NCI-H510A treated with DMSO at 0.1 percent for 48 hours (cell line): ENCODE measurements at regions not wholly inside any gene's neighbourhood (a gene's known extent, or its start where the extent isn't known, plus 50 kb on each side); places are given as distances from the start of the nearest gene placed in this dataset.

ENCODE experiments used
- DNase-seq: peaks from one replicate; lab custom pipeline; 2025; lab: John Stamatoyannopoulos, UW

DNA sequence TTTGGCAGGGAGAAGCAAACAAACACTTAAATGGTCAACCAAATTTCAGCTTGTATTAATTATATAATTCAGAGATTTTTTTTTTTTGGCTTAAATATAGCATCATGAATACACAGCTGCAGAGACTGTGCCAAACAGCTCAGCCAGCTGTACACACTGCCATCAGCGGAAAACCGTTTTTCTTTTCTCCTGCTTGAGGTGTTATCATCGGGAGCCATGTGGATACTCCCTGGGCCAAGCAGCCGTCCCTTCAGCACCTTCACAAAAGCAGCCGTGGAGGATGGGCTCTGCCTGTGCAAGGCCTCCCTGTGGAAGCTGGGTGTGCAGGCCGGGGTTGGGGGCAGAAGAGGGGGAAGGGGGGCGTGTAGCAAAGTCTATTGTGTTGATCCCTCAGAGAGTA lies 85.0 kb downstream of the NUF2 start:
- no peak for DNase-seq

DNA sequence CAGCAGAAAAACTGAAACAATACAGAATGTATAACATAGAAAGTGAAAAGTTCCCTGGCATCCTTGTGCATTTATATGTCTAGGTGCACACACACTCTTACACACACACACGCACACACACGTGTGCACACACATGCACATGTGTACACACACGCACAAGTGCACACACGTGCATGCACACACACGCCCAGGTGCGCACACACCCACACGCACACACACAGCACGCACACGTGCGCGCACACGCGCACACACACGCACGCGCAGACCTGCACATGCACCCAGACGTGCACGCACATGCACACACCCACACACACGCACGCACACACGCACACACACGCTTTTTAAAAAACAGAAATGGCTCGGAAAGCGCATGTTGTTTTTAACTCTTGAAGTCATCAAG lies 86.5 kb downstream of the NUF2 start:
- no peak for DNase-seq

DNA sequence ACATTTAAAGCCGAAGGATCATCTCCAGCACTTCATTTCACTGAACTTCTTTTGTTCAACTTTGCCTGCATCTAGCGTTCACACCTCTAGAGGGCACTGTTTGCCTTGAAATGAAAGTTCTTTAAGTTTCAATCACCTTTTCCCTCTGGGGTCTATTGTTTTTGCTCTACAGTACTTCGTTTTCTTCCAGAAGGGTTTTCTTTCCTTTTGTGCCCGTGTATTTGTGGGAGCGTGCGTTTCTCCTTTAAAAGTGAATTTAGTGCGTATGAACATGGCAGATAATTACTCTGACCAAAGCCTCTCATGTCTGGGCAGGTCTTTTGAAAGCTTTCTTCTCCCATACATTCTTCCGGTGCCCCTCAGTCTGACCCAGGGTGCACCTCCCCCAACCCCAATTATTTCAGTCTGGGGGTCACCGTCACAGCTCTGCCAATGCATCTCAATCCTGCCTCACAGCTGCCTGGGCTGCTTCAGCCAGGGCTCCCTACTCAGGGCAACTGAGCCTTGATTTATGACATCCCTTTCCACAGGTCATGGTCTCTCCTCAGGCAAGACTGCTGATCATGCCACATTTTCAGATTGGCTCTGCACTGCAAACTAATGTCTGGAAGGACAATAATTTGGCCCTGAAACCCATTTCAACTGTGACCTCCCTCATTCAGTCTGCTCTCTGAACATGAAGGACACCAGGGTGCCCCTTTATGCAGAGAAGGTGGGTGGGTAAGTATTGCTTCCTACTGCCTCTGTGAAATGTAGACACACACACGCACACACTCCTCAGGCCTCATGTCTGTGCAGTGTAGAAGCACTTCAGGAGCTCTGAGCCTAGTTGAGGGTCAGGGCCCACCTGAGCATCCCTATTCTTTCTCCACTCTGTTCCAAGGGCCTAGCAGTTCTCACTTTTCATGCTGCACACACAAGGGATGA lies 88.6 kb downstream of the NUF2 start:
- peak; percentile 85 for DNase-seq

DNA sequence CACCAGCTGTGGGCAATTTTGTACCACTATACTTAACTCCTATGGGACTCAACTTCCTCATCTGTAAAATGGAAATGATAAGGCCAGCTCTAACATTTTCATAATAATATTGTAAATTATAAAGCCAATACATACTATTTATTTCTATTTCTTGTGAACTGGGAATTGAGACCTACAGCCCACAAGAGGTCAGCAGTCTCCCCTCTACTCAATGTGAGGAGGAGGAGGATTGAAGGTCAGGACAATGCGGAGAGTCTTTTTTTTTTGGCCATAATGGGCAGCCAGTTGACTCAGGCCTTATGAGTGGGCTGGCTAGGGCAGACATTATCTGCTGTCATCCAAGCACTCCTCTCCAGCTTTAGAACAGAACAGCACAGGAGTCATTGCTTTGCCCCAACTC lies 90.5 kb downstream of the NUF2 start:
- no peak for DNase-seq

DNA sequence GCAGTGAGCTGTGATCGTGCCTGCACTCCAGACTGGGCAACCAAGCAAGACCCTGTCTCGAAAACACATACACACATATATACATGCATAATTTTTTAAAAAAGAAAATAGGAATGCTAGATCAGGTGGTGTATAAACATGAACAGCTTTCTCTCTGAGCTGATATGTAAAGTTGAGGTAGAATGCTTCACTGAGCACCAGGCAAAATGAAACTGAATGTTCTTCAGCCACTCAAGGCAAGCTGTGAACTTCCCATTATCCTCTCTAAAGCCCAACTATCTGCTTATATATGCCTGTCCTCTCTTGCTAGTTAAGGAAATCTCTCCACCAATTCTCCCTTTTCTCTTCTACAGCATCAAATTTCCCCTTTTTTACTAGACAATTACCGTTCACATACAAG lies 93.0 kb downstream of the NUF2 start:
- DNase-seq: no peak

DNA sequence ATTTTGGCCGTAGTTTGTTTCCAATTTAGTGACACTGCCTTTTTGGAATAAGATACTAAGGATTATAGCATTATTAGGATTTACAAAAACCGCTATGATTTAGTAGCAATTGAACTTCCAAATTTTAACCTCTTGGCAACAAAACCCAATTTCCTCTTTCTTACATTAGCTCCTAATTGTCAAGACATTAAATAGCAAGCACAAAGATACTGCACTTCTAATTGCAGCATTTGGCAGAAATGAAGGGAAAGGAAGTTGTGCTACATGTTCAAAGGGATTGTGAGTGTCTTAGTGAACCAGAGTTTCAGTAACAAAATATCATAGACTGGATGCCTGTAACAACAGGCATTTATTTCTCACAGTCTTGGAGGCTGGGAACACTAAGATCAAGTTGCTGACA lies 99.9 kb downstream of the NUF2 start:
- DNase-seq: no peak

DNA sequence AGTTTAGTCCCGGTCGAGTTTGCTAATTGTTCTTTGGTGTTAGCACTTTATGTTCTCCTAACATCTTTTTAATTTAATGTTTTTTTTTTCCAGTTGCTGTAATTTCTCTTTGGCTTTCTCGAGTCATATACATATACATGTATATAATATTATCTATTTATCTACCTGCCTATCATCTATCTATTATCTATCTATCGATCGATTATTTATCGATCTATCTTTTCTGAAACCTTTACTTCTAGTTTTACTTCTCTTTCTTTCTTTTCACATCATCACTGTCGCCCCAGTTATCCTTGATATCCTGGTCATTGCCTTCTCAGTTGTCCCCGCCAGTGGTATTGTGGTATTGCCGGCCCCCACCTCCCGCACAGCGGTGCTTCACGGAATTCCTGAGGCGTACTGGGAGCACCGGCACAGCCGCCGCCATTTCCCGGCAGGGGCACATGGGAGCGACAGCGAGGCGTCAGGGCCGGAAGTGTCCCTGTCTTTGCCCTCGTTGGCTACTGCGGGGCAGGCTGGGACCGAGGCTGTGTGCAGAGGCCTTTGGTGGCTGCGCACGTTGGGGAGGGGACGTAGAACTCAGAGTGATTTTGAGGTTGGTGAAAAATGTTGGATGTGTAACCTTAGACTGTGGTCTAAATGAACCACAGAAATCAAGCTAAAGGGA lies 101.1 kb downstream of the NUF2 start:
- no peak for DNase-seq

DNA sequence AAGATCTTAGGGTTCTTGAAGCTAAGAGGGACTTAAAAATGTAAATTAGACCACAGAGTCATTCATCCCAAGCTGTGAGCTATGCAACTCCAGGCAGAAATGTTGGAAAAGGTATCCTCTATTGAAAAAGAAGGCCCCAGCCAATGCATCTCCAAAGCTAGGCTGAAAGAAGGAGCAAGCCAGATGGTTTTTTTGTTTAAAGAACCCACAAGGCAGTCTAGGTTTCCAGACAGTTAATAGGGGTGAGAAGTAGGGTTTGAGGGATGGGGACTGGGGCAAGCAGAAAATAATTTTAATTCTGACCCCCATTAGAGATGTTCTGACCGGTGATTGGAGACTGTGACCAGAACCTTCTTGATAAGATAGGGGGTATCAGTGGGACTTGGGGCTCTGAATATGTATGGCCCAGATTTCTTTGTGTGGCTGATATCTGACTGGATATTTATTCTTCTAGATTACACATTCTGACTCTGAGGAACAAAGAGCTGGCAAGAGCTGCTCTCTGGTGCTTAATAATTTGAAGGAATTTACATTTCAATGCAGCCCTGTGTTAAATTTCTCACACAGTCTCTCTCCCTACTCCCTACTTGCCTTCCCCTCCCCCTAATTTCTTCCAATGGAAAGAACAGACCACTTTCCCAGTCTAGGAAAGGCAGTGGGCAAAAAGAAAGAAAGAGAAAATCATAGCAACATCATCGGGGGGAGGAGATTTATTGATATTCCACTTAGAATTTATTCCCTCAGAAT lies 104.9 kb downstream of the NUF2 start:
- no peak for DNase-seq

DNA sequence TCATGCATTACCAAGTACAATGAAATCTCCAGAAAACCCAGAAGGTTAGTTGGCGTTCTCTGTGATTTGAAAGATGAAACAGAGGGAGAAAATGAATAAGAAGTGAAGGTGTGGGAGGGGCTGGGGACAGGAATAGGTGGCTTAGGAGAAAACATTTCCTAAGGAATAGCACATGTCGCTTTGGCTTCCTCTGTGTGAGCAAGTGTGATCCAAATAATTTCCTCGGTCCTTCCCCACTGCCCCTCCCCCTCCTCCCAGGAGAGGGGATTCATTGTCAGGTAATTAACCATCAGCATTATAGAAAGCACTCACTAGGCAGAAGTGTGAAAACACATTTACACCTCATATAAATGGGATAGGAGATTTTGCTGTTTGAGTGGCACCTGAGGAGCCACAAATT lies 105.5 kb downstream of the NUF2 start:
- DNase-seq: no peak

DNA sequence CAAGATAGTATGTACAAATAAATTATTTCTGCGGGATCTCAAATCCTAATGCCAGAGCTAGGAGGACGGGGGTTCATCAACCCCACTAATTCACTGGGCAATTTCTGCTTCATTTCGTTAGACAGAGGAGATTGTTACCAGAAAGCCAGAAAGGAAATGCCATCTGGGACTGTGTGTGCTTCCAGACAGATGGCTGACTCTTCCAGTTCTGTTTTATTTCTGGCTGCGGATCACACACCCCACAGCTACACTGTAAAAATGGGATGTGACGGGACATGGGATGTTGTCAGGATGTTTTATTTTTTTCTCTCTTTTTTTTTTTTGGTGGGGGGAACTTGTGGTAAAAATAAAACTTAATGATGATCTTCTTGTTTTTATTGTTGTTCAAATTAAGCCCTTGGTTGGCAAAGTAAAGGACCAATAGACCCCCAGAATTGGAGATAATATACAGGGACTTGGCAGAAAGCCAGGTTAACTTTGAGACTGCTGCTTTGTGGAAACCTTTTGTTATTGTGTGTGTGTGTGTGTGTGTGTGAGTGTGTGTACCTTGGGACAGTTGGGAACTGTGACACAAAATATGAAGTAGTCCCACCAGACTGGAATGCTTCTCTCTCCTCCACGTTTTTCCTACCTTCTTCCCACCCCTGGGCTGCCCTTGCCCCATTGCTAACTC lies 114.5 kb downstream of the NUF2 start:
- DNase-seq: no peak

DNA sequence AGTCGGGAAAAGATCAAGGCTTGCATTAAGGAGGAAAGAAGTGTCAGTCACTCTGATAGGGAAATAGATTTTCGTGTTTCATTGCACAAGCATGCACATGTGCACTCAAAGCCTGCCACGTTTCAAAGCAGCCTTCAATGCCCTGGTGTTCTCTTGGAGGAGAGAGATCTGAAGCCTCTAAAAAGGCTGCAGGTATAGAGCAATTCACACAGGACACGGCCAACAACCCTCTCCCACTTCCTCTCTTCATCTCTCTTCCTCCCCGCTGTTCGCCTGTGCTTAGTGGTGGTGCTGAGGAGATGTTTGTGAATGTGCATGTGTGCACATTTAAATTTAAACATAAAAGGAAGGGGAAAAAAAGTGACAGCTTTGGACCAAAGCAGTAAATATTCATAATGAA lies 117.7 kb downstream of the NUF2 start:
- DNase-seq: peak; percentile 18

DNA sequence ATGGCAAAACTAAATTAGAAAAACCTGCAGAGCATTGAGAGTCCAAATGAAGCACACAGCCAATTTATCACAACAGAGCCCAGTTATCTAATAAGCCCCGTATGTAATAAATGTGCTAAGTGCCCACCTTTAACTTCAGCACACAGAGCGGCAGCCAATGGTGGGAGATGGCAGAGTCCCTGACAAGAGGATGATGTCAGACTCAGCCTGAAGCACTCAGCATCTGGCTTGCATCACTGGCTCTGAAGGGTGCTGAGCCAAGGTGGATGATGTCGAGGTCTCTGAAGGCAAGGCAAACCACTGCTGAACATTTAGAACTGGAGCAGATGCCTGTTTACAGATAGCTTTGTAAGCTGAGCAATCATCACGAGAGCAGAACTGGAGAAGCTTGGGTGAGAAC lies 118.3 kb downstream of the NUF2 start:
- DNase-seq: peak; percentile 85

DNA sequence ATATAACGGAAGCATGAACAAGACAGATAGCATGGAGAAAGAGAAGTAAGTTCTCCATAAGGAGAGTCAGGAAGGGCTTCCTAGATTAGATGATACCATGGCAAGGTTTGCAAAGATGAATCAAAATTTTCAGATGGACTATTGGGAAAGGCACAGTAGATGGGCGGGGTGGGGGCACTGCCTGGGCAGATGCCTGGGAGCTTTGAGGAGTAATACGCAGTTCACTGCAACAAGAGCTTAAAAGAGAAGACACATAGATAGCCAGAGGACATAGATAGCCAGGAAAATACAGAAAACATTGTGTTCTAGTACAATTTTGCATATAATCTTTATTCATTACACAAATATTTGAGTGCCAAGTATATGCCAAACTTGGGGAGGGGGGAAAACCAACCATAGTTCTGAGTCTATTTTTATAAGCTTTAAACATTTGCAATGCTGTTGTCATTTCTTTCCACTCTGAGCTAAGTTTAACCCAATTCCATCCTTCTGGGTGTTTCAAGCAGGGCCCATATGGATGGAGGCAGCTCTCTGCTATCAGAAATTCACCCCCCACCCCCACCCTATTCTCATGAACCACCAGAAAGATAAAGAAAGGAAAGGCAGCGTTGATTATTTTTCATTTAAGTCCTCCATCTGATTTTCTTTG lies 120.6 kb downstream of the NUF2 start:
- no peak for DNase-seq

DNA sequence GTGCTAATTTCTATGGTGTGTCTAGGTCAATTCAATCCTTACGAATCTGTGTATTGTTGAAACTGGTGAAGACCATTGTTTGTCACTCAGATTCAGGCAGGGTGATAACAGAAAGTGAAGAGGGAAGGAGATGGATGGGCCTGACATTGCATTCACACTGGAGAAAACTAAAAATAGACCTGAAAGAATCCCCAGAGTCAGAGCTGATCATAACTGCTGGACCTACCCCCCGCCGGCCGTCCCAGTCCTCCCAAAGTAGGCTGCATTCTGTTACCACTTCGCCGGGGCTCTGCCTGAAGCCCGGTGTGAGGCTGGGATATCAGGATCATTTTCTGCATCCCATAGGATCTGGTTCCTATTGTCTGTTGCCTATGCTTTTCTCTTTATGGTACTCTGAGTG lies 121.1 kb downstream of the NUF2 start:
- peak; percentile 63 for DNase-seq

DNA sequence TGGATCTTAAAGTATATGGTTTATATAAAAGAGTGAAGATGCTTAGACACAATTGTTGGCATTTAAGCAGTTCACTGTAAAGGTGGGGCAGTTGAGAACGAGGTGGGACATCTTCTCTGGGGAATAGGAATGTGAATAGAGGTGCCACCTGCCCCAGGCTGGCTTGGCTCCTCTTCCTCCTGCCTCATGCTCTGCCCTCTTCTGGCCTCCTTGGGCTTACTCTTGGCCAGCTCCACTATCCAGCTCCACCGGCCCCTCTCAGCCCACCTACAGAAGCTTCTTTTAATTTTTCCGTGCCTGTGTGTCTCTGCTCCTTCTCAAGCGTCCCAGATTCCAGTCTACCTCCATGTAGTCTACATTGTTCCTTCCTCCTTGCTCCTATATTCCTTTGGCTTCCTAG lies 122.1 kb downstream of the NUF2 start:
- DNase-seq: no peak

DNA sequence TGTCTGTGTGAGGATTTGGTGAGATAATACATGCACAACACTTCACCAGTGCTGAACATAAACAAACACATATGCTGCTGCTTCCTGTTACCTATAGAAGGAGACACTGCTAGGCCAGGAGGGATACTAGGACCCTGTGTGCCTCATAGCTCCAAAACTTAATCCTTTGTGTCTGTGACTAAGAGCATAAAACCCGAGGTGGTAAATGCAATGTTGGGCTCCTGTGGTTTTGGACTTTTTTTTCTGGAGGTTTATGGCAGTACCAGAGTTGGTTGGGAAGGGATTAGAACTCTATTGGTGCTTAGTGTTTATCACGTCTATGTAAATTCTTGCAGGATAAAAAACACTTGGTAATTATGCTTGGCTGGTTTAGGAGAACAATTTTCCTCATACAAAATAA lies 122.9 kb downstream of the NUF2 start:
- DNase-seq: peak; percentile 35

DNA sequence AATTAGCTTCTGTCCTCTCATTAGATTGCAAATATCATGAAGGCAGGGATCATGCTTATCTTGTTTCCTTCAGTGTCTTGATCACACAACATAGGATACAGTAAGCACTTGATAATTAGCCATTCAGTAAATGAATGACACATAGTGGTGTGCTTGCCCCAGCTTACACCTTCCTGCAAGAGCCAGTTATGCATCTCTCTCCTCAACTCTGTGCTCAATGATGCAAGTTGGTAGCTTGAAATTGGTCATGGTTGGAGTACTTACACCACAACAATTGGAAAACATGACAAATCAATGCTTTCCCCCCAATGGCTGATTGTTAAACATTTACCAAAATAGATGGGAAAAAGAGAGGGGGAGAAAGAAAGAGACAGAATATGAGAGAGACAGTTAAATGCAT lies 129.2 kb downstream of the NUF2 start:
- DNase-seq: no peak

DNA sequence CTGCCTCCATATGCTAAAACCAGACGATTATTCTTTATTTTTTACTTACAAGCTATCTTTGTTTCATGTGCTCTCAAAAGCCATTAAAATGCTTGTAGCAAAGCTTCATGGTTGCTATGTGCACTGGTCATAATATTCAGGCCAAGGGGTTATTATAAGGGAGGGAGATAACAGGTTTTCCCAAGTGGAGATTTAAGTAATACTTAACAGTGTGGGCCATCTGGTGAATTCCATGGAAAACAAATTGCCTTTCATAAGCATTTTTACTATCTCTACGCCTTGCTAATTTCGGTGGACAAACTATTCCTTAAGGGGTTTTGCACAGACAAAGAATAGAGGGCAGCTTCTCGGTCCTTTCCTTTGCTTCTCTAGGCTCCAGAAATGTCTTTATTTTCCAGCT lies 137.8 kb downstream of the NUF2 start:
- DNase-seq: no peak

DNA sequence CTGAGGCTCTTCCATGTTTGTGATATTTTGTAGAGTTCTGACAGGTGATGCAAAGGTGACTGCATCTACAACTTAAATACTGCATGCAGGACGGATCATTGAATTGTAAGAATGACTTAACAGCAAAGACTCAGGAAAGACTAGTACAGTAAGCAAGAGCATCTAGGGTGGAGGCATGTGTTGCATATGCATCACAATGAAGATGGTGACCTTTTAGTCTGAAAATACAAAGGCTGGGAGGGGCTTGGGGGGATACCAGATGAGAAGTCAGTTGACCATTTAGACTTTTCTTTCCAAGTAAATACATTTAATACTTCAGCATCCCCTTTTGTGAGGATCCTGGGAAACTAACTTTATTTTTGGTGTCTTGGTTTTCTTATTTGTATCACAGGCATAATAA lies 145.5 kb downstream of the NUF2 start:
- DNase-seq: no peak

DNA sequence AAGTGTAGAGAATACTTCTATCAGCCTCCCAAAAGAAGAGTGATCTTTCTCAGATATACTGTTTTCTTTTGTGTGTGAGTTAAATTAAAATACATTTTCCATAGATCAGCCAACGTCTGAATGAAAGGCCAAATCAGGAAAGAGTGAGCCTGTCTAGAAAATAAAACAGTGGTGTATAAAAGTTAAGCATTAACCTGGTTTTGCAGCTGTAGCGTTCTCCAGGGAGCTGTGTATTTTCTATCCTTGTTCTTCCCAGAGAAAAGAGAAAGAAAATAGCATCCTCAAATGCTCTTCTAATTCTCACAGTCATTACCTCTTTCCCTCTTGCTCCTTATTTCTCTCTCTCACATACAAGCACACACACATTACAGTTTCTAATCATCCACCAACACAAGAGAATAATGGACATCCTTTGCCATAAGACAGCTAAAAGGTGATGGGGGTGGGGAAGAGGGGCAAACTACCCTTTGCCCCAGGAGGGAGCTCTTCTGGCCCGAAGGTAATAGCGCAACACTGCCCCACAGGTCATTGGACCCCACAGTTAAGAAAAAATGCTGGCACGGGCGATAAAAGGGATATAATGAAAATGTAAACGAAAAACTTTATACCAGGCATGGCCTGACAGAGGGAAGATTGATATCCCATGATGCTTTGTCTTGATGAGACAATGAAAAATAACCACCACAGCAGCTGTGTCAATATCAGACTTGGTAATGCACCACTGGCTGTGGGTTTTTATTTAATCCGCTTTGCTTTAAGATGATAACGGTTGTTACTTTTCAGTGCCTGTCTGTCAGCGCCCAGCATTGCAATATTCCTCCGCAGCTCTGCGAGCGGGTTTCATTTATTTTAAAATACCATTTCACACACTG lies 150.3 kb downstream of the NUF2 start:
- peak; percentile 94 for DNase-seq
